Spleen (tissue), 7 donors: ENCODE measurements at regions not wholly inside any gene's neighbourhood (a gene's known extent, or its start where the extent isn't known, plus 50 kb on each side); places are given as distances from the start of the nearest gene placed in this dataset.

Source experiments
- CTCF ChIP-seq, 11 experiments: fragments of 200-600 bp in 7 of 11; fragments of 450-650 bp in 4 of 11; sonication (generic) in 4 of 11; IDR thresholded peaks in 8 of 11; conservative IDR thresholded peaks in 3 of 11; 1 replicate in 7 of 11; 2 replicates in 4 of 11; pipeline versions ENCODE4 v1.4.0 to v1.8.0; 2016 to 2021; ENCODE audit warnings: antibody characterized with exemption in 11 of 11, inconsistent platforms in 4 of 11, mild to moderate bottlenecking in 1 of 11
- POLR2A ChIP-seq, 3 donors: fragments of 450-650 bp; IDR thresholded peaks; one replicate each; pipeline ENCODE4 v1.5.1; 2017; ENCODE audit warnings: antibody characterized with exemption in 3 of 3, mild to moderate bottlenecking in 1 of 3
- donor health status: DM: no; HTN: no; CAD: no; lungs with moderate emphysema.
- donor health status: DM: no; HTN: no; CAD: no.
- donor health status: DM: no; HTN: no; CAD: no.

GRCh38 chr5:57317341-57317740, 143.5 kb downstream of the GPBP1 start:
- TF ChIP-seq POLR2A (IDR thresholded peaks at IDR 0.05) (no peak), CTCF (IDR thresholded peaks at IDR 0.05 in 8 of 11, conservative IDR thresholded peaks at IDR 0.05 in 3 of 11) (no peak)
